Fibroblast of villous mesenchyme (primary cell): ENCODE measurements at regions not wholly inside any gene's neighbourhood (a gene's known extent, or its start where the extent isn't known, plus 50 kb on each side); places are given as distances from the start of the nearest gene placed in this dataset.

Experiments used
- DNase-seq: peaks from one replicate; pipeline ENCODE4 v3.0.0-alpha.2; 2010; ENCODE audit warnings: low read depth
- H3K4me3 ChIP-seq: 2 replicates; pipeline ENCODE4 v1.5.1; 2011; ENCODE audit warnings: low read depth, mild to moderate bottlenecking, low read length
- CTCF ChIP-seq: IDR thresholded peaks from 2 replicates; pipeline ENCODE4 v1.5.1; 2012; ENCODE audit warnings: low read depth, mild to moderate bottlenecking, low read length; ENCODE audit not compliant: insufficient read depth

- no peak for DNase-seq
- TF ChIP-seq CTCF: no peak
- H3K4me3 ChIP-seq: no peak overlapping the region
Measured at GRCh38 chr13:105569816-105570215, 965.6 kb downstream of the EFNB2 start.

GRCh38 chr13:105567951-105568525 lies 967.4 kb downstream of the EFNB2 start:
- no peak for TF ChIP-seq CTCF
- no peak for DNase-seq
- H3K4me3 ChIP-seq: no peak overlapping the region

- DNase-seq: no peak
- TF ChIP-seq CTCF: no peak
- H3K4me3 ChIP-seq: no peak overlapping the region
Measured at GRCh38 chr13:105565136-105565727, 970.2 kb downstream of the EFNB2 start.

GRCh38 chr13:105552078-105552477 lies 983.4 kb downstream of the EFNB2 start:
- H3K4me3 ChIP-seq: no peak overlapping the region
- DNase-seq: no peak
- no peak for TF ChIP-seq CTCF

- no peak for DNase-seq
- TF ChIP-seq CTCF: no peak
- H3K4me3 ChIP-seq: no peak overlapping the region
Measured at GRCh38 chr13:105547851-105548250, 987.6 kb downstream of the EFNB2 start.

GRCh38 chr13:105545811-105546210 lies 989.7 kb downstream of the EFNB2 start:
- no peak overlapping the region for H3K4me3 ChIP-seq
- no peak for TF ChIP-seq CTCF
- no peak for DNase-seq

- H3K4me3 ChIP-seq: no peak overlapping the region
- no peak for TF ChIP-seq CTCF
- no peak for DNase-seq
Measured at GRCh38 chr13:105543742-105544141, 991.7 kb downstream of the EFNB2 start.
